ENCODE measurements at regions not wholly inside any gene's neighbourhood (a gene's known extent, or its start where the extent isn't known, plus 50 kb on each side); places are given as distances from the start of the nearest gene placed in this dataset.
"Not testable (repeated sequence)": the region's sequence is repeated elsewhere in the genome, so short reads cannot be mapped to it uniquely, and the experiment has no call there.

DNA sequence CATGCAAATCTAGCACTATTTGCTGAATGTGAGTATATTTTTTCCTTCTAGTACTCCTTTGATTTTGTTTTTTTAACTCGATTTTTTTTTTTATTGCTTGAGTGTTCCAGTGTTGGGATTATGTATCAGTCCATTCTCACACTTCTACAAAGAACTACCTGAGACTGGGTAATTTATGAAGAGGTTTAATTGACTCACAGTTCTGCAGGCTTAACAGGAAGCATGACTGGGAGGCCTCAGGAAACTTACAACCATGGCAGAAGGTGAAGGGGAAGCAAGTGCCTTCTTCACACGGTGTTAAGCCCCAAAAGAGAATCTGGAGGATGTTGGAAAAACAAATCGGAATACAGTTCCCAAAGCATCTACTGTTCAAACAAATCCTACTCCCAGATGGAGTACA lies 69.1 kb downstream of the ZNF518B start:
- intact Hi-C loops (cut with DNase I; ENCODE audit: low total_unique reads); H3K9me3 ChIP-seq; DNase-seq; H3K27ac ChIP-seq; H3K4me1 ChIP-seq; H3K27me3 ChIP-seq; H3K4me3 ChIP-seq; H3K36me3 ChIP-seq (ENCODE audit: low read depth, missing control alignments): not testable (repeated sequence)
- 44 to 61% methylated on average over 3 of the region's 3 CpGs for WGBS, 2 donors

DNA sequence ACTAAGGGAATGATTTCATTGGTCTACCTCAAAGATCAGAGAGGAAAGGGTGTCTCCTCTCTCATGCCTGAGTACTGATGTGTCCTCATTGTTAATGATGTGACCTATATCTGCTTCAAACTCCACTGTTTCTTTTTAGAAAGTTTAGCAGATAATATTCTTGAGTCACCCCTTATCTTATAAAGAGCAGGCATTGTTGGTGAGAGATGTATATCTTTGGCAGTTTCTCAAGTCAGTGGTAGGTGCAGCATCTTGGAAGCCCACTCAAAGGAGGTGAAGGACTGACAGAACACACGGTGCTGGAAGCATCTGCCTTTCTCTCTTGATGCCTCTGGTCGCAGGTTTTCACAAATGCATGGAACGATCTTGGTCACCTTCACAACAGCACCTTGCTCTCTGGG lies 71.2 kb downstream of the ZNF518B start:
- H3K36me3 ChIP-seq (ENCODE audit: low read depth, missing control alignments) = no peaks in the 10 kb centered on the region
- 69 to 80% methylated on average over 2 to 3 of the region's 3 CpGs for WGBS, 2 donors
- H3K4me1 ChIP-seq = no peaks in the 10 kb centered on the region
- no peaks in the 10 kb centered on the region for H3K9me3 ChIP-seq
- H3K27ac ChIP-seq = no peak overlapping the region
- DNase-seq = no peak
- H3K4me3 ChIP-seq = no peak overlapping the region
- no peak for TF ChIP-seq POLR2A (IDR thresholded peaks at IDR 0.05)
- TF ChIP-seq, protein P1, sequence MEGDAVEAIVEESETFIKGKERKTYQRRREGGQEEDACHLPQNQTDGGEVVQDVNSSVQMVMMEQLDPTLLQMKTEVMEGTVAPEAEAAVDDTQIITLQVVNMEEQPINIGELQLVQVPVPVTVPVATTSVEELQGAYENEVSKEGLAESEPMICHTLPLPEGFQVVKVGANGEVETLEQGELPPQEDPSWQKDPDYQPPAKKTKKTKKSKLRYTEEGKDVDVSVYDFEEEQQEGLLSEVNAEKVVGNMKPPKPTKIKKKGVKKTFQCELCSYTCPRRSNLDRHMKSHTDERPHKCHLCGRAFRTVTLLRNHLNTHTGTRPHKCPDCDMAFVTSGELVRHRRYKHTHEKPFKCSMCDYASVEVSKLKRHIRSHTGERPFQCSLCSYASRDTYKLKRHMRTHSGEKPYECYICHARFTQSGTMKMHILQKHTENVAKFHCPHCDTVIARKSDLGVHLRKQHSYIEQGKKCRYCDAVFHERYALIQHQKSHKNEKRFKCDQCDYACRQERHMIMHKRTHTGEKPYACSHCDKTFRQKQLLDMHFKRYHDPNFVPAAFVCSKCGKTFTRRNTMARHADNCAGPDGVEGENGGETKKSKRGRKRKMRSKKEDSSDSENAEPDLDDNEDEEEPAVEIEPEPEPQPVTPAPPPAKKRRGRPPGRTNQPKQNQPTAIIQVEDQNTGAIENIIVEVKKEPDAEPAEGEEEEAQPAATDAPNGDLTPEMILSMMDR (IDR thresholded peaks at IDR 0.05) = no peak
- intact Hi-C loops (cut with DNase I; ENCODE audit: low total_unique reads) = no loop called here
- H3K27me3 ChIP-seq = no peaks in the 10 kb centered on the region

DNA sequence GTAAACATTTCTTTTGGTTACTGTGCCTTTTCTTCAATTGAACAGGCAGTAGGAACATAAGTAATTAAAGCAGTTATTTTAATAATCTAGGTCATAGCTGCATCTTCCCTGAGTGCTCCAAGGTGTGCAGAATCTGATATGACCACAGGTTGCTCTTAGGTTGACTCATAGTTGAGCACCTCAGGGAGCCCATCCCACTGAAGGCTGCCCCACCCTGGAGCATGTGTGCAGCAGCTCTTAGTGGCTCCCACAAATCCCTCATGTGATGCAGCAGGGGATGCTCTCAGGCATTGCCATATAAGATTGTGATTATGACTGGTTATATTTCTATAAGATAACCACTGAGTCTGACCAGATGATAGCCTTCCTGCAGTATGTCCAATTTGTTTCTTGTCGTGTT lies 72.3 kb downstream of the ZNF518B start:
- H3K27ac ChIP-seq = no peak overlapping the region
- WGBS, 2 donors = 65 to 71% methylated on average over 1 of the region's 1 CpG
- intact Hi-C loops (cut with DNase I; ENCODE audit: low total_unique reads) = no loop called here
- no peaks in the 10 kb centered on the region for H3K36me3 ChIP-seq (ENCODE audit: low read depth, missing control alignments)
- H3K9me3 ChIP-seq = no peaks in the 10 kb centered on the region
- no peak for DNase-seq
- TF ChIP-seq, protein P1 (IDR thresholded peaks at IDR 0.05) = no peak
- TF ChIP-seq POLR2A (IDR thresholded peaks at IDR 0.05) = no peak
- H3K27me3 ChIP-seq = no peaks in the 10 kb centered on the region
- H3K4me1 ChIP-seq = no peaks in the 10 kb centered on the region
- no peak overlapping the region for H3K4me3 ChIP-seq

DNA sequence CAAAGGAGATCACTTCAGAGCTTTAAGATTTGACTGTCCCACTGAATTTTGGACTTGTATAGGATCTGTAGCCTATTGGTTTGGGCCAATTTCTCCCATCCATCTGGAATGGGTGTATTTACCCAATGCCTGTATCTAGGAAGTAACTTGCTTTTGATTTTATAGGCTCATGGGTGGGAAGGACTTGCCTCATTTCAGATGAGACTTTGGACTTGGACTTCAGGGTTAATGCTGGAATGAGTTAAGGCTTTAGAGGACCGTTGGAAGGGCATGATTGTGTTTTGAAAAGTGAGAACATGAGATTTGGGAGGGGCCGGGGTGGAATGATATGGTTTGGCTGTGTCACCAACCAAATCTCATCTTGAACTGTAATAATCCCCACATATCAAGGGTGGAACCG lies 73.8 kb downstream of the ZNF518B start:
- no peaks in the 10 kb centered on the region for H3K27me3 ChIP-seq
- no peak overlapping the region for H3K27ac ChIP-seq
- no peak for DNase-seq
- WGBS, 2 donors = 57 to 75% methylated on average over 3 of the region's 3 CpGs
- H3K36me3 ChIP-seq (ENCODE audit: low read depth, missing control alignments) = no peaks in the 10 kb centered on the region
- H3K4me1 ChIP-seq = no peaks in the 10 kb centered on the region
- intact Hi-C loops (cut with DNase I; ENCODE audit: low total_unique reads) = no loop called here
- TF ChIP-seq POLR2A (IDR thresholded peaks at IDR 0.05) = no peak
- TF ChIP-seq, protein P1 (IDR thresholded peaks at IDR 0.05) = no peak
- H3K9me3 ChIP-seq = no peaks in the 10 kb centered on the region
- no peak overlapping the region for H3K4me3 ChIP-seq

DNA sequence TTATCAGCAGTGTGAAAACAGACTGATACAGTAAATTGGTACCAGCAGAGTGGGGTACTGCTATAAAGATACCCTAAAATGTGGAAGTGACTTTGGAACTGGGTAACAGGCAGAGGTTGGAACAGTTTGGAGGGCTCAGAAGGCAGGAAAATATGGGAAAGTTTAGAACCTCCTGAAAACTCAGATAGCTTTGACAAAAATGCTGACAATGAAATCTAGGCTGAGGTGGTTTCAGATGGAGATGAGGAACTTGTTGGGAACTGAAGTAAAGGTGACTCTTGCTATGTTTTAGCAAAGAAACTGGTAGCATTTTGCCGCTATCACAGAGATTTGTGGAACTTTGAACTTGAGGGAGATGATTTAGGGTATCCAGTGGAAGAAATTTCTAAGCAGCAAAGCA lies 75.1 kb downstream of the ZNF518B start:
- H3K27me3 ChIP-seq; H3K9me3 ChIP-seq; H3K4me3 ChIP-seq; H3K36me3 ChIP-seq (ENCODE audit: low read depth, missing control alignments); H3K4me1 ChIP-seq; DNase-seq; intact Hi-C loops (cut with DNase I; ENCODE audit: low total_unique reads); H3K27ac ChIP-seq: not testable (repeated sequence)
- 83 to 100% methylated on average over 1 of the region's 1 CpG for WGBS, 2 donors

DNA sequence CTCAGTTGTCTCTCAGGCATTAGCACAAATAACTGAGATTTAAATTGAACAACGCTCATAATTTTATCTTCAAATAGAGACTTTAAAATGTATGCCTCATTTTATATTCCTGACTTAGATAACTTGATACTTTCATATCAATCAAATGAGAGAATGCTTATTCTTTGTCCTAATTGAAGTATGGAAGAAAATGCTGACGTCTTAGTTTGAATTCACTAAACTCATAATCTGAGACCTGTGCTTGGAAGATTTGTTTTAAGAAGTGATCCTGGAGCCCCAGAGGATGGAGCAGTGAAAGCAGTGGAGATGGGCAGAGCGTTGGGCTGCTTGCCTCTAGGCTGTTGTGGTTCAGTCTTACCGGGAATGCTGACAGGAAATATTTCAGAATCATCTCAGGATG lies 76.1 kb downstream of the ZNF518B start:
- intact Hi-C loops (cut with DNase I; ENCODE audit: low total_unique reads) = no loop called here
- Histone ChIP-seq H3K9me3 (no peaks in the 10 kb centered on the region), H3K4me3 (no peak overlapping the region), H3K27ac (no peak overlapping the region), H3K36me3 (ENCODE audit: low read depth, missing control alignments) (no peaks in the 10 kb centered on the region), H3K4me1 (no peaks in the 10 kb centered on the region), H3K27me3 (no peaks in the 10 kb centered on the region)
- 68 to 79% methylated on average over 4 of the region's 4 CpGs for WGBS, 2 donors
- TF ChIP-seq, protein P1 (IDR thresholded peaks at IDR 0.05) = no peak
- no peak for TF ChIP-seq POLR2A (IDR thresholded peaks at IDR 0.05)
- DNase-seq = no peak

All from testis (tissue), 2 donors.